ENCODE measurements at regions not wholly inside any gene's neighbourhood (a gene's known extent, or its start where the extent isn't known, plus 50 kb on each side); places are given as distances from the start of the nearest gene placed in this dataset.

GRCh38 chr17:81345228-81346089 is 49.8 kb upstream of the BAHCC1 start:
- DNase-seq = peak; percentile 86 to 96 (median 92)

Data from NCI-H1417 (cell line).